ENCODE measurements at regions not wholly inside any gene's neighbourhood (a gene's known extent, or its start where the extent isn't known, plus 50 kb on each side); places are given as distances from the start of the nearest gene placed in this dataset.

DNA sequence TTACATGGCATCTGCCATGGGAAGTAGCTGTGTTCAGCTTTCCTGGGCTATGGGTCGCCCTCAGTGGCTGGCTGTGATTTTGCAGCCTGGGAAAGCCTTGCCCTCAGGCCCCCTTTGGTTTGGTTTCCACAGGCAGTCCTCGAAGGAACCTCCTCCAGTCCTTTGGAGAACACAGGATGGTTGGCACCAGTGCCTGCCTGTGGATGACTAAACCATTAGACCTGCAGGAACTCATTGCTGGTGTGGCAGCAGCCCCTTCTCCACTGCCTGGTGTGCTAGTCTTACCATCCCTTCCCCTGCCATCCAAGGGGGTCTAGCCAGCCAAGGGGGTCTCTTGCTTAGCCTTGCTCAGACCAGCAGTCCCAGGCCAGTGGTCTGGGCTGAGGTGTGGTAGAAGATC lies 71.4 kb upstream of the PJA1 start:
- Histone ChIP-seq H3K36me3 (ENCODE audit: control insufficient read depth in 2 of 2, insufficient read depth in 2 of 2, low read length in 1 of 2) (no peaks in the 10 kb centered on the region), H3K27ac (ENCODE audit: low read depth in 1 of 2, low read length in 1 of 2) (no peak overlapping the region), H3K4me3 (ENCODE audit: low read length in 2 of 2) (no peak overlapping the region), H3K4me1 (ENCODE audit: control insufficient read depth in 2 of 2, insufficient read depth in 2 of 2, low read length in 2 of 2) (no peaks in the 10 kb centered on the region), H3K27me3 (ENCODE audit: control insufficient read depth in 2 of 2, insufficient read depth in 1 of 2, low read length in 1 of 2) (no peaks in the 10 kb centered on the region), H3K9me3 (ENCODE audit: control insufficient read depth in 2 of 2, insufficient read depth in 1 of 2, low read length in 1 of 2) (no peaks in the 10 kb centered on the region)
- 90% methylated on average over 2 of the region's 2 CpGs for WGBS
- no peak for DNase-seq (ENCODE audit: low read depth in 6 of 9, low spot score in 9 of 9)

DNA sequence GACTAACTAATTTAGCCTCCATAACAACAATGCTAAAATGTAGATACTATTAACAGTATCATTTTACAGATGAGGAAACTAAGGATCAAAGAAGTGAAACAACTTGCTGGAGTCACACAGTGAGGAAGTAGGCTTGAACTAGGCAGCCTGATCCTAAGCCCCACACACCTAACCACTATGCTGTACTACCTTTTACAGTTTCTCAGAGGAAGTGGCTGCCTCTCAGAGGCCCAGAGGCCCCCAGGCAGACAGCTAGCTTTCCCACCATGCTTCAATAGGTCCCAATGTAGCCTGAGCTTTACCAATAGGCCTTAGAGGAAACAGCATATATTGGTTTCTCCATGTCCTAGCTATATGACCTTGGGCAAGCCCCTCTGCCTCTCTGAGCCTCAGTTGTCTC lies 69.4 kb upstream of the PJA1 start:
- H3K4me3 ChIP-seq (ENCODE audit: low read length in 2 of 2): no peak overlapping the region
- H3K27me3 ChIP-seq (ENCODE audit: control insufficient read depth in 2 of 2, insufficient read depth in 1 of 2, low read length in 1 of 2): no peaks in the 10 kb centered on the region
- no peaks in the 10 kb centered on the region for H3K4me1 ChIP-seq (ENCODE audit: control insufficient read depth in 2 of 2, insufficient read depth in 2 of 2, low read length in 2 of 2)
- no peaks in the 10 kb centered on the region for H3K9me3 ChIP-seq (ENCODE audit: control insufficient read depth in 2 of 2, insufficient read depth in 1 of 2, low read length in 1 of 2)
- H3K36me3 ChIP-seq (ENCODE audit: control insufficient read depth in 2 of 2, insufficient read depth in 2 of 2, low read length in 1 of 2): no peaks in the 10 kb centered on the region
- DNase-seq (ENCODE audit: low read depth in 6 of 9, low spot score in 9 of 9): no peak
- H3K27ac ChIP-seq (ENCODE audit: low read depth in 1 of 2, low read length in 1 of 2): no peak overlapping the region

DNA sequence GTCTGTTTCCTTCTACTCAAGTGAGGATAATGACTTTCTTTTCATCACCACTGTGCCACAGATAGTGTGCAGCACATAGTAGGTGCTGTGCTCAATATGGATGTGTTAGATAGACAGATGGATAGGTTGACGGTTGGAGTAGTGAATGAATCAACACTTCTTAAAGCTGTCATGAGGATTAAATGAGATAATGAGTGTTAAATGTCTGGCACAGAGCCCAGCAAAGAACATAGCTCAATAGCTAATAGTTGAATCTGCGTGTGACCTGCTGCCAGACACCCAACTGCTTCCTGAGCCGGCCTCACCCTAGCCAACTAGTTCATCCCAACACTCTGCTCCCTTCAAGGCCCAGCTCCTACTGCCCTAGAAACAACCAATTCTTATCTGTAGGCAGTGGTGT lies 67.7 kb upstream of the PJA1 start:
- 87% methylated on average over 3 of the region's 3 CpGs for WGBS
- Histone ChIP-seq H3K4me3 (ENCODE audit: low read length in 2 of 2) (no peak overlapping the region), H3K27me3 (ENCODE audit: control insufficient read depth in 2 of 2, insufficient read depth in 1 of 2, low read length in 1 of 2) (no peaks in the 10 kb centered on the region), H3K27ac (ENCODE audit: low read depth in 1 of 2, low read length in 1 of 2) (no peak overlapping the region), H3K4me1 (ENCODE audit: control insufficient read depth in 2 of 2, insufficient read depth in 2 of 2, low read length in 2 of 2) (no peaks in the 10 kb centered on the region), H3K36me3 (ENCODE audit: control insufficient read depth in 2 of 2, insufficient read depth in 2 of 2, low read length in 1 of 2) (no peaks in the 10 kb centered on the region), H3K9me3 (ENCODE audit: control insufficient read depth in 2 of 2, insufficient read depth in 1 of 2, low read length in 1 of 2) (no peaks in the 10 kb centered on the region)
- DNase-seq (ENCODE audit: low read depth in 6 of 9, low spot score in 9 of 9): no peak

DNA sequence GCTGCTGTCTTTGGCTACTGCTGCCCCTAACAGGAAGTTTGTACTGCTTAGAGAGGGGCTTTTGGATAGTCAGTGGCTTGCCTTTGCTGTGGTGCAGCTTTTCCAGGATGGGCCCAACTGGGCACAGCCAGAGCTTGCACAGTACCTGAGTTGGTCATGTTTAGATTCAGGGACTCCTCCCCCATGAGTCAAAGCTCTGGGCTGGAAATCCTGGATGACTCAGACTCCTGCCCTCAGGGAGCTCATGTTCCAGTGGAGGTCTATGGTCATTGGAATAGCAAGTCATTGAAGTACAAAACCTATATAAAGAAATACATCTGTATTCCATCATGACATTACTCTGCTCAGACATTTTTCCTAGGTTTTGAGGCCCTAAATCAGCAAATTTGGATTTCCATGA lies 66.7 kb upstream of the PJA1 start:
- no peaks in the 10 kb centered on the region for H3K27me3 ChIP-seq (ENCODE audit: control insufficient read depth in 2 of 2, insufficient read depth in 1 of 2, low read length in 1 of 2)
- no peaks in the 10 kb centered on the region for H3K4me1 ChIP-seq (ENCODE audit: control insufficient read depth in 2 of 2, insufficient read depth in 2 of 2, low read length in 2 of 2)
- no peak overlapping the region for H3K4me3 ChIP-seq (ENCODE audit: low read length in 2 of 2)
- H3K27ac ChIP-seq (ENCODE audit: low read depth in 1 of 2, low read length in 1 of 2): no peak overlapping the region
- no peaks in the 10 kb centered on the region for H3K36me3 ChIP-seq (ENCODE audit: control insufficient read depth in 2 of 2, insufficient read depth in 2 of 2, low read length in 1 of 2)
- no peaks in the 10 kb centered on the region for H3K9me3 ChIP-seq (ENCODE audit: control insufficient read depth in 2 of 2, insufficient read depth in 1 of 2, low read length in 1 of 2)
- no peak for DNase-seq (ENCODE audit: low read depth in 6 of 9, low spot score in 9 of 9)

DNA sequence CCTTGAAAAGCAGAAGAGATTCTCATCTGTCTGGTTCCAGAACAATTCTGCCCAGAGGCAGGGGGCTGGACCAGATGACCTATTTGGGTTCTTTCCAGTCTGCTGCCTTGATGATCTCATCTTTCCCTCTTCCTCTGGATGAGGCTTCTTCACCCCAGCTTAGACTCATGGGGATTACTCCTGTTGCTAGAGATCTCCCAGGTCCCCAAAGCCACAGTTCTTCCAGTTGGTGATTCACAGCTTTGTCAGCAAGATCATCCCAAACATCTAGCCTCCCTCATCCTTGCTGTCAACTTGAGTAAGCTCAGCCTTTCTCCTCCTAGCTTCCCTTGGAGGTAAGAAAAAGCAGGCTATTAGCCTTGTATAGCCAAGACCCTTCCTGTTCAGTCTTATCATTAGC lies 64.2 kb upstream of the PJA1 start:
- Histone ChIP-seq H3K27ac (ENCODE audit: low read depth in 1 of 2, low read length in 1 of 2) (no peak overlapping the region), H3K9me3 (ENCODE audit: control insufficient read depth in 2 of 2, insufficient read depth in 1 of 2, low read length in 1 of 2) (no peaks in the 10 kb centered on the region), H3K27me3 (ENCODE audit: control insufficient read depth in 2 of 2, insufficient read depth in 1 of 2, low read length in 1 of 2) (no peaks in the 10 kb centered on the region), H3K4me3 (ENCODE audit: low read length in 2 of 2) (no peak overlapping the region), H3K4me1 (ENCODE audit: control insufficient read depth in 2 of 2, insufficient read depth in 2 of 2, low read length in 2 of 2) (no peaks in the 10 kb centered on the region), H3K36me3 (ENCODE audit: control insufficient read depth in 2 of 2, insufficient read depth in 2 of 2, low read length in 1 of 2) (no peaks in the 10 kb centered on the region)
- DNase-seq (ENCODE audit: low read depth in 6 of 9, low spot score in 9 of 9): no peak

DNA sequence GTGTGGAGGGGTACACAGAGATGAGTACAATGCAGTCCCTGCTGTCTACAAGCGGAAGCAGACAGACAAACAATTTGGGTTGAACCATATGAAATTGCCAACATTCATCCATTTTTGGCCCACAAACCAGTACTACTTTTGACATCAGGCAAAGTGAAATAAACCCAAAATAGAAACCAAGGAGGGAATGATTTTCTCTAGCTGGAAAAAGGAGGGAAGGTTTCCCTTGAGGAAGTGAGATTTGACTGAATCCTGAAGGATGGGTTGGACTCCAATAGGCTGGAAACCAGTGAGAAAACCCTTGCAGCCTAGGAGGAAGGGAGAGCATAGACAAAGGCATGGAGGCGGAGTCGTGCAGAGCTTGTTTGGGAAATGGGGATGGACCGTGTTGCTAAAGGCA lies 63.5 kb upstream of the PJA1 start:
- H3K9me3 ChIP-seq (ENCODE audit: control insufficient read depth in 2 of 2, insufficient read depth in 1 of 2, low read length in 1 of 2): no peaks in the 10 kb centered on the region
- 96% methylated on average over 4 of the region's 4 CpGs for WGBS
- DNase-seq (ENCODE audit: low read depth in 6 of 9, low spot score in 9 of 9): no peak
- no peaks in the 10 kb centered on the region for H3K27me3 ChIP-seq (ENCODE audit: control insufficient read depth in 2 of 2, insufficient read depth in 1 of 2, low read length in 1 of 2)
- H3K4me3 ChIP-seq (ENCODE audit: low read length in 2 of 2): no peak overlapping the region
- H3K4me1 ChIP-seq (ENCODE audit: control insufficient read depth in 2 of 2, insufficient read depth in 2 of 2, low read length in 2 of 2): no peaks in the 10 kb centered on the region
- no peaks in the 10 kb centered on the region for H3K36me3 ChIP-seq (ENCODE audit: control insufficient read depth in 2 of 2, insufficient read depth in 2 of 2, low read length in 1 of 2)
- H3K27ac ChIP-seq (ENCODE audit: low read depth in 1 of 2, low read length in 1 of 2): no peak overlapping the region

DNA sequence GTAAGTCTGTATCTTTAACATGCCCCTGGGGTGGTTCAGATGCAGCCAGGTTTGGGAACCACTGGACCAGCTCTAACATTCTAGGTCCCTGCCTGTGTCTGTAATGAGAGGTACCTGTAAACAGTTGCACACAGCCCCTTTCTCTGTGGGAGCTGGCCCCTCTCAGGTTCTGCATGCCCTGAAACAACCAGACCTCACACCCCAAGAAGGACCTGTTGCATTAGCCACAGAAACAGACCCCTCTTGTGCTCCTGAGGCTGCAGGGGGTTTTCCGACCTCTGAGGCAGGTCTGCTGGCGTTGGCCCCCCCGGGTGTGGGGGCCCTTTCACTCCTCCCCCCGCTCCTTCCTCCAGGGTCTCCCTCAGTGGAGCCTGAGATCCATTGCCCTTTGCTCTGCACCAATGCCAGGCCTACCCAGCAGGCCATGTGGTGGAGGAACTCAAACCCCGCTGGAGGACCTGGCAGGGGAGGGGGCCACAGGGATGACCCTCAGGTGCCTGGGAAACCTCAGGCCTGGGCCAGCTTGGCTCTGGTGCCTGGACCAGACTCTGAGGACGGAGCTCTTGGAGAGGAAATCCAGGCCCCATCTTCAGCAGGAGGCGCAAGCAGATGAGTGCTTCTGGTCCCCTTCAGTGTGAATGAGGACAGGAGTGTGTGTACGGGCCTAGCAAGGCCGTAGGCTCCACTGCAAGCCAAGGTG lies 61.4 kb upstream of the PJA1 start:
- H3K27ac ChIP-seq (ENCODE audit: low read depth in 1 of 2, low read length in 1 of 2): no peak overlapping the region
- WGBS: 86% methylated on average over 9 of the region's 9 CpGs
- no peak overlapping the region for H3K4me3 ChIP-seq (ENCODE audit: low read length in 2 of 2)
- peaks cover 0 to 6% of the 10 kb centered on the region in 2 donors for H3K27me3 ChIP-seq (ENCODE audit: control insufficient read depth in 2 of 2, insufficient read depth in 1 of 2, low read length in 1 of 2)
- H3K36me3 ChIP-seq (ENCODE audit: control insufficient read depth in 2 of 2, insufficient read depth in 2 of 2, low read length in 1 of 2): no peaks in the 10 kb centered on the region
- no peaks in the 10 kb centered on the region for H3K9me3 ChIP-seq (ENCODE audit: control insufficient read depth in 2 of 2, insufficient read depth in 1 of 2, low read length in 1 of 2)
- H3K4me1 ChIP-seq (ENCODE audit: control insufficient read depth in 2 of 2, insufficient read depth in 2 of 2, low read length in 2 of 2): peaks cover 0 to 4% of the 10 kb centered on the region in 2 donors
- no peak for DNase-seq (ENCODE audit: low read depth in 6 of 9, low spot score in 9 of 9)

DNA sequence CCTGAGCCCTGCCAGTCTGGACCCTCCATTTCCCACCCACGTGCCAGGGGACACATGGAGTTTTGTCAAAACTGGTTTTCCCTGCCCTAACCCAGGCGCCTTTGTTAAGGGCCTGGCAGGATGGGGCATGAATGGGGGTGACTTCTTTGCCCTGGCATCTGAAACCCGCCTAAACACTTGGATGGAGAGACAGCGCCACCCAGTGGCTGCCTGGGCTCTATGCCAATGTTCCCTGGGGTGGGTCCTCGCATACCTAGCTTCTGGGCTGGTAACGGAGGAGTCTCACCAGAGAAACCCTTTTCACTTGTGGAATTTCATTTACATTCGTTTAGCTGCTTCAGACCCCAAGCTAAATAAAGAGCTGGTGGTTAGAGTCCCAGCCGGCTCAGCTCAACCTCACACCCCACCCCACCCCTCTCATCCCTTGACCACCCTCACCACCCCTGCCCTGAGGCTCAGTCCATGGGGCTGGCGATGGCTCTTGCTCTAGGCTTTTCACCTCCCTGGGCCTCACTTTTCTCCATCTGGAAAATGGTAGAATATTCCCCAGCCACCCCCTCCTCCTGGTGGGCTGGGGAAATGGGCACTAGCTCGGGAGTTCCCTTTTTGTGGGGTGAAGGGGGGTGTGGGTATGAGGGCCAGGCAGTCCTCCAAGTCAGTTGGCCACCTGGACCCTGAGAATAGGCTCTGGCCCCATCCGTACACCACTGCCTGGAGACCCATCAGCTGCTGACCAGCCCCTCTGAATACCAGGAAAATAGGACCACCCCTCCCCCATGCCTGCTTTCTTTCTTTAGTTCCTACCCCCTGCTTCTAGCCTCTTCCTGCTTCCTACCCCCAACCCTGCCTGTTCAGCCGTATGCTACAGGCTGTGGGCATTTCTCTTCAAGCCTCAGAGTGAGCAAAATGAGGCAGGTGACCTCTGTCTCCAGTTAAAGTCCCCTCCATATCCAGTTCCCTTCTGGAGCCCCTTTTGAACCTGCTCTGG lies 57.1 kb upstream of the PJA1 start:
- H3K4me1 ChIP-seq (ENCODE audit: control insufficient read depth in 2 of 2, insufficient read depth in 2 of 2, low read length in 2 of 2): peaks cover 0 to 5% of the 10 kb centered on the region in 2 donors
- no peaks in the 10 kb centered on the region for H3K9me3 ChIP-seq (ENCODE audit: control insufficient read depth in 2 of 2, insufficient read depth in 1 of 2, low read length in 1 of 2)
- no peak overlapping the region for H3K27ac ChIP-seq (ENCODE audit: low read depth in 1 of 2, low read length in 1 of 2)
- DNase-seq (ENCODE audit: low read depth in 6 of 9, low spot score in 9 of 9): peak; percentile 36 to 81 (median 60)
- H3K4me3 ChIP-seq (ENCODE audit: low read length in 2 of 2): no peak overlapping the region
- peaks cover 0 to 16% of the 10 kb centered on the region in 2 donors for H3K27me3 ChIP-seq (ENCODE audit: control insufficient read depth in 2 of 2, insufficient read depth in 1 of 2, low read length in 1 of 2)
- H3K36me3 ChIP-seq (ENCODE audit: control insufficient read depth in 2 of 2, insufficient read depth in 2 of 2, low read length in 1 of 2): no peaks in the 10 kb centered on the region
- WGBS: 15% methylated on average over 12 of the region's 12 CpGs

Measured in thymus (tissue), 11 donors.